B cell (primary cell): ENCODE measurements at regions not wholly inside any gene's neighbourhood (a gene's known extent, or its start where the extent isn't known, plus 50 kb on each side); places are given as distances from the start of the nearest gene placed in this dataset.
A peak's percentile ranks its signal among the peaks of the same experiment; 100 is the strongest.

Experiments
- ATAC-seq: fragments of 200-7000 bp; cut with Tn5 transposase; one replicate; pipeline ENCODE4 v1.10.0; 2021; ENCODE audit warnings: low read depth, mild to moderate bottlenecking, moderate number of reproducible peaks, moderate library complexity
- CTCF ChIA-PET: fragments of 350-600 bp; sonication (Branson Sonifier 250); formaldehyde crosslinking; loops from one replicate; lab custom pipeline; 2021; ENCODE audit warnings: antibody characterized with exemption, inconsistent platforms; lab: Charles Lee
- POLR2A ChIA-PET: fragments of 350-600 bp; sonication (Branson Sonifier 250); formaldehyde crosslinking; loops from one replicate; lab custom pipeline; 2021; ENCODE audit warnings: antibody characterized with exemption; lab: Charles Lee
- DNase-seq: peaks from one replicate; pipeline ENCODE4 v3.0.0; 2013
- H2AFZ ChIP-seq: 2 replicates; pipeline ENCODE4 v1.6.1; 2012; ENCODE audit warnings: mild to moderate bottlenecking, low read depth, low read length; ENCODE audit not compliant: insufficient read depth, poor library complexity, severe bottlenecking
- H3K27ac ChIP-seq, 2 donors: 1 replicate in 1 of 2; 2 replicates in 1 of 2; pipeline ENCODE4 v1.5.1; 2012 to 2013; ENCODE audit warnings: low read length in 2 of 2, mild to moderate bottlenecking in 2 of 2, moderate library complexity in 1 of 2
- H3K27me3 ChIP-seq, 4 experiments: fragments of 200-600 bp in 1 of 4; sonication (generic) in 1 of 4; replicated peaks in 1 of 4; 1 replicate in 2 of 4; 2 replicates in 2 of 4; pipeline versions ENCODE4 v1.6.1 to v1.7.0; 2013 to 2016; ENCODE audit warnings: low read length in 3 of 4, mild to moderate bottlenecking in 2 of 4, mixed read lengths in 1 of 4, moderate library complexity in 1 of 4; ENCODE audit not compliant: insufficient read depth in 4 of 4, control insufficient read depth in 3 of 4; ENCODE audit errors: control extremely low read depth in 1 of 4
- H3K36me3 ChIP-seq, 2 experiments: replicated peaks in 1 of 2; 1 replicate in 1 of 2; 2 replicates in 1 of 2; pipeline versions ENCODE4 v1.6.1 to v1.7.1; 2013; ENCODE audit warnings: low read length in 1 of 2; ENCODE audit not compliant: insufficient read depth in 2 of 2, control insufficient read depth in 1 of 2; ENCODE audit errors: control extremely low read depth in 1 of 2, extremely low read depth in 1 of 2
- H3K4me1 ChIP-seq, 2 donors: fragments of 200-600 bp in 1 of 2; sonication (generic) in 1 of 2; 1 replicate in 1 of 2; 2 replicates in 1 of 2; pipeline versions ENCODE4 v1.5.1 to v1.6.1; 2013 to 2017; ENCODE audit warnings: low read length in 2 of 2; ENCODE audit not compliant: control insufficient read depth in 2 of 2, insufficient read depth in 2 of 2
- H3K4me2 ChIP-seq: replicated peaks from 2 replicates; pipeline ENCODE3; 2012; ENCODE audit warnings: mild to moderate bottlenecking, low read depth, low read length; ENCODE audit not compliant: poor library complexity, severe bottlenecking
- H3K4me3 ChIP-seq, 5 experiments: fragments of 200-600 bp in 1 of 5; sonication (generic) in 1 of 5; 1 replicate in 3 of 5; 2 replicates in 2 of 5; pipeline versions ENCODE4 v1.5.1 to v1.7.0; 2011 to 2016; ENCODE audit warnings: low read length in 4 of 5, mild to moderate bottlenecking in 4 of 5, low read depth in 2 of 5, control low read depth in 1 of 5, moderate library complexity in 1 of 5; ENCODE audit not compliant: insufficient read depth in 1 of 5; ENCODE audit errors: control extremely low read depth in 1 of 5, extremely low read depth in 1 of 5
- H3K79me2 ChIP-seq: fragments of 200-600 bp; sonication (generic); one replicate; pipeline ENCODE4 v1.6.0; 2016; ENCODE audit warnings: low read length; ENCODE audit not compliant: control insufficient read depth, insufficient read depth
- H3K9ac ChIP-seq: fragments of 200-600 bp; sonication (generic); 2 replicates; pipeline ENCODE4 v1.6.1; 2017; ENCODE audit warnings: mild to moderate bottlenecking, low read length, moderate library complexity
- H3K9me3 ChIP-seq, 3 donors: one replicate each; pipeline versions ENCODE4 v1.6.1 to v1.7.1; 2013; ENCODE audit warnings: low read length in 2 of 3; ENCODE audit not compliant: control insufficient read depth in 2 of 3, insufficient read depth in 1 of 3; ENCODE audit errors: control extremely low read depth in 1 of 3
- H4K20me1 ChIP-seq: 2 replicates; pipeline ENCODE4 v1.6.0; 2012; ENCODE audit warnings: mild to moderate bottlenecking, low read length; ENCODE audit not compliant: insufficient read depth, control insufficient read depth, poor library complexity, severe bottlenecking
- H3K27ac Mint-ChIP-seq: one replicate; pipeline ENCODE4 v1.8.0; 2021; ENCODE audit warnings: mixed read lengths
- H3K27me3 Mint-ChIP-seq: one replicate; pipeline ENCODE4 v1.8.0; 2021; ENCODE audit warnings: mixed read lengths
- H3K4me1 Mint-ChIP-seq: one replicate; pipeline ENCODE4 v1.8.0; 2021; ENCODE audit warnings: mixed read lengths
- H3K4me3 Mint-ChIP-seq: one replicate; pipeline ENCODE4 v1.8.0; 2021; ENCODE audit warnings: mixed read lengths
- H3K9me3 Mint-ChIP-seq: one replicate; pipeline ENCODE4 v1.8.0; 2022; ENCODE audit warnings: mixed read lengths; ENCODE audit not compliant: insufficient read depth
- CTCF ChIP-seq: fragments of 200-600 bp; IDR thresholded peaks from one replicate; pipeline ENCODE4 v1.8.0; 2022; ENCODE audit warnings: antibody characterized with exemption, mild to moderate bottlenecking
- EZH2 ChIP-seq: IDR thresholded peaks from 2 replicates; pipeline ENCODE4 v1.6.1; 2012; ENCODE audit warnings: borderline replicate concordance, low read depth, mild to moderate bottlenecking, moderate library complexity, low read length; ENCODE audit not compliant: insufficient read depth, poor library complexity, severe bottlenecking
- WGBS: methylation state at CpG from one replicate; pipeline ENCODE4 v1.1.5; 2013; ENCODE audit warnings: missing lambda C conversion rate; ENCODE audit not compliant: insufficient coverage; 5-methylcytosine and 5-hydroxymethylcytosine counted together
- intact Hi-C: fragments of 100-400 bp; cut with micrococcal nuclease; formaldehyde crosslinking; loops from one replicate; pipeline ENCODE4 v1.10.0; 2022

- peaks cover 57% of the 10 kb centered on the region for H3K4me1 Mint-ChIP-seq
- no peaks in the 10 kb centered on the region for H3K27me3 Mint-ChIP-seq
- intact Hi-C loops, result no loop called here
- no peaks in the 10 kb centered on the region for H4K20me1 ChIP-seq
- H3K27ac Mint-ChIP-seq, result peak overlapping the region; percentile 94
- peaks cover 0 to 16% (median 0%) of the 10 kb centered on the region in 3 donors for H3K9me3 ChIP-seq
- no peak overlapping the region for H3K4me3 ChIP-seq
- ATAC-seq (no peak), DNase-seq (no peak)
- TF ChIP-seq EZH2, result no peak
- no peak for TF ChIP-seq CTCF
- no peak overlapping the region for H3K9ac ChIP-seq
- H3K4me3 Mint-ChIP-seq, result no peak overlapping the region
- CTCF ChIA-PET, result interaction anchor here (0.7 to 2.9 kb wide), 6 partner anchors 10 to 288 kb away, joined by 3 to 21 read pairs (median 4); no protein-coding TSS in a partner anchor
- H3K27me3 ChIP-seq, result no peaks in the 10 kb centered on the region
- peak overlapping the region; percentile 91 to 92 for H3K27ac ChIP-seq
- no peaks in the 10 kb centered on the region for H3K36me3 ChIP-seq
- no peaks in the 10 kb centered on the region for H3K79me2 ChIP-seq
- H3K4me2 ChIP-seq, result peak overlapping the region; percentile 49
- no peaks in the 10 kb centered on the region for H3K9me3 Mint-ChIP-seq
- POLR2A ChIA-PET, result interaction anchor here (0.7 to 1.7 kb wide), 3 partner anchors 14 to 215 kb away, joined by 3 to 5 read pairs (median 3); no protein-coding TSS in a partner anchor
- whole genome bisulfite sequencing, result no CpG with 5 or more reads among the region's 2 CpGs
- no peak overlapping the region for H2AFZ ChIP-seq
- peaks cover 45 to 59% of the 10 kb centered on the region in 2 donors for H3K4me1 ChIP-seq
Measured at GRCh38 chr2:47725808-47726207, 57.1 kb upstream of the MSH6 start.

GRCh38 chr2:47724221-47724981 is 58.5 kb upstream of the MSH6 start:
- peak overlapping the region; percentile 54 for H3K4me2 ChIP-seq
- peaks cover 58 to 73% of the 10 kb centered on the region in 2 donors for H3K4me1 ChIP-seq
- no peaks in the 10 kb centered on the region for H3K36me3 ChIP-seq
- intact Hi-C loops, result loop anchor here (1.0 to 5.0 kb wide), 5 partner anchors 29 to 203 kb away; partner anchors contain the start of gene FBXO11
- H3K79me2 ChIP-seq, result no peaks in the 10 kb centered on the region
- ChIA-PET CTCF (interaction anchor here (1.2 to 2.9 kb wide), 5 partner anchors 26 to 401 kb away, joined by 3 to 21 read pairs (median 6); no protein-coding TSS in a partner anchor), POLR2A (interaction anchor here (0.6 to 1.7 kb wide), 6 partner anchors 15 to 388 kb away, joined by 3 to 6 read pairs (median 3); no protein-coding TSS in a partner anchor)
- peak overlapping the region; percentile 15 for H2AFZ ChIP-seq
- peak overlapping the region in 1 of 5 experiments; percentile 22 for H3K4me3 ChIP-seq
- no peaks in the 10 kb centered on the region for H4K20me1 ChIP-seq
- Mint-ChIP-seq H3K27me3 (no peaks in the 10 kb centered on the region), H3K4me3 (peak overlapping the region; percentile 59), H3K4me1 (peaks cover 69% of the 10 kb centered on the region), H3K27ac (peak overlapping the region; percentile 94), H3K9me3 (peaks cover 2% of the 10 kb centered on the region)
- 5% methylated on average over 3 of the region's 9 CpGs for WGBS
- H3K9me3 ChIP-seq, result peaks cover 0 to 16% (median 0%) of the 10 kb centered on the region in 3 donors
- peak overlapping the region; percentile 91 to 92 for H3K27ac ChIP-seq
- TF ChIP-seq EZH2 (no peak), CTCF (no peak)
- peak overlapping the region; percentile 25 for H3K9ac ChIP-seq
- peak; percentile 88 for ATAC-seq
- DNase-seq, result peak; percentile 94
- no peaks in the 10 kb centered on the region for H3K27me3 ChIP-seq
